ENCODE measurements at regions not wholly inside any gene's neighbourhood (a gene's known extent, or its start where the extent isn't known, plus 50 kb on each side); places are given as distances from the start of the nearest gene placed in this dataset.

GRCh38 chr12:89906178-89906577 is 197.5 kb upstream of the ATP2B1 start:
- Histone ChIP-seq H3K36me3 (no peaks in the 10 kb centered on the region), H3K27ac (no peak overlapping the region), H3K4me1 (no peaks in the 10 kb centered on the region), H3K27me3 (no peaks in the 10 kb centered on the region), H3K4me3 (no peak overlapping the region), H3K9me3 (peaks cover 0 to 17% (median 0%) of the 10 kb centered on the region in 11 donors)
- intact Hi-C loops (cut with DNase I), result no loop called here
- TF ChIP-seq CTCF (IDR thresholded peaks at IDR 0.05), result no peak
- ATAC-seq (no peak), DNase-seq (no peak)

DNA sequence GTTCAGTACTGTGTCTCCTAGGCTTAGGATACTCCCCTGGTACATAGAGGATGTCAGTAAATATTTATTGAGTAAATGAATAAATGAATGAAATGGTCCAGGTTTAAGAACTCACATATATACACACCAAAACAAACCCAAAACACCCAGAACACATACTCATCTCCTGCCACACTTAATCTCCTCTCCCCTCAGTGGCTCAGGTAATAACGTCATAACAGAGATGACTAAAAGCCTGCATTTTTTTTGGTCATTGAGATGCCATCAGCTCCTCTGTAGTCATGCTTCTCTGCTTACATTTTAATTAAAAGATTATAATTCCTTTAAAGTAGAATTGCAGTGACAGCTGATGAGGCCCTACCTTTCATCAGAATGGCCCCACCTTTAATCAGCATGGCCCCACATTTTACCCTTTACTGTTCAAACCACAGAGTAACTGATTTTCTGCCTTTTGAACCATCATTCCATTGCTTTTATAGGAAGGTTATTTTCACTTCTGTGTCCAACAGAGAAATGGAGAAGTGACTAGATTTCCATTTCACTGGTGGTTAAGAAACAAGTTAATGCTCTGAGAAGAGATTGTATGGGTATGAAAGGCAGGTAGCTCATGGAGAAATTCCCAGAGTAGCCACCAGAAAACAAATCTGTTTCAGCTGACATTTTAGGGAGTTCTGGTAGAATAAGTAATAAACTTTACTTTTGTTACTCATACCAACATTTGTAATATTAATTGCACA is 193.4 kb upstream of the ATP2B1 start:
- H3K27me3 ChIP-seq, result peaks cover 0 to 4% (median 0%) of the 10 kb centered on the region in 7 donors
- no peak overlapping the region for H3K4me3 ChIP-seq
- TF ChIP-seq CTCF (IDR thresholded peaks at IDR 0.05), result no peak
- ATAC-seq (no peak), DNase-seq (no peak)
- H3K36me3 ChIP-seq, result no peaks in the 10 kb centered on the region
- H3K4me1 ChIP-seq, result no peaks in the 10 kb centered on the region
- intact Hi-C loops (cut with DNase I), result no loop called here
- no peaks in the 10 kb centered on the region for H3K9me3 ChIP-seq
- WGBS, 2 donors, result 0 to 52% methylated on average over 1 of the region's 1 CpG
- no peak overlapping the region for H3K27ac ChIP-seq

- no peak for TF ChIP-seq CTCF (IDR thresholded peaks at IDR 0.05)
- H3K4me1 ChIP-seq, result no peaks in the 10 kb centered on the region
- DNase-seq (no peak), ATAC-seq (no peak)
- whole genome bisulfite sequencing, 2 donors, result 57 to 71% methylated on average over 2 of the region's 2 CpGs
- no peaks in the 10 kb centered on the region for H3K36me3 ChIP-seq
- H3K9me3 ChIP-seq, result no peaks in the 10 kb centered on the region
- intact Hi-C loops (cut with DNase I), result no loop called here
- no peak overlapping the region for H3K4me3 ChIP-seq
- peaks cover 0 to 4% (median 0%) of the 10 kb centered on the region in 7 donors for H3K27me3 ChIP-seq
- no peak overlapping the region for H3K27ac ChIP-seq
Observed at GRCh38 chr12:89901319-89901718, 192.7 kb upstream of the ATP2B1 start.

DNA sequence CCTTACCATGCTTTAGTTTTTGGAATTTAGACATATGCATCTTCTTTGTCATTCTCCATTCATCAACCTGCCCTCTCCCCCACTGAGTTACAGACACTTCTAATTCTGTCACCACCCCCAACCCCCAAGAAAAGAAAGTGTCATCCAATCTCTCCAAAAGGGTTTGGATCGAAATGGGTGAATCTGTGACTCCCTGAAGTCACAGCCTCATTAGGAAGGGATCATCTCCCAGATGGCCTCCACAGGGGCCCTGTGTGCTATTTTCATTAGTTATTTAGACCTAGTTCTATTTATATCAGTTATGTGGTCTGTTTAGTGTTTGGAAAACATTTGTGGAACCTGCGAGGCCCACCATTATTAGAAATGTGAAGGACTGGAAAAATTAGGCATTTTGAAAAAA is 191.0 kb upstream of the ATP2B1 start:
- intact Hi-C loops (cut with DNase I), result no loop called here

More for the DNA sequence above, 191.0 kb upstream of the ATP2B1 start:
- Histone ChIP-seq H3K4me3 (no peak overlapping the region), H3K27me3 (peaks cover 0 to 4% (median 0%) of the 10 kb centered on the region in 7 donors), H3K4me1 (no peaks in the 10 kb centered on the region), H3K9me3 (no peaks in the 10 kb centered on the region), H3K27ac (no peak overlapping the region), H3K36me3 (no peaks in the 10 kb centered on the region)
- no peak for TF ChIP-seq CTCF (IDR thresholded peaks at IDR 0.05)
- no peak for DNase-seq
- no peak for ATAC-seq
- 80 to 88% methylated on average over 2 of the region's 2 CpGs for WGBS, 2 donors

Measured in heart right ventricle (tissue), 16 donors.